Esophagus squamous epithelium (tissue), 5 donors: ENCODE measurements at regions not wholly inside any gene's neighbourhood (a gene's known extent, or its start where the extent isn't known, plus 50 kb on each side); places are given as distances from the start of the nearest gene placed in this dataset.

Experiments
- DNase-seq: peaks from one replicate; lab custom pipeline; 2025; lab: John Stamatoyannopoulos, UW
- H3K27ac ChIP-seq, 4 donors: fragments of 200-600 bp; sonication (generic); one replicate each; pipeline ENCODE4 v1.5.1; 2016 to 2019; ENCODE audit warnings: mild to moderate bottlenecking in 1 of 4
- H3K27me3 ChIP-seq, 4 donors: fragments of 200-600 bp; sonication (generic); 1 replicate in 3 of 4; 2 replicates in 1 of 4; pipeline versions ENCODE4 v1.5.1 to v1.6.0; 2017 to 2021; ENCODE audit warnings: antibody characterized with exemption in 1 of 4
- H3K36me3 ChIP-seq, 3 donors: fragments of 200-600 bp; sonication (generic); one replicate each; pipeline ENCODE4 v1.5.1; 2016 to 2019
- H3K4me1 ChIP-seq, 3 donors: fragments of 200-600 bp; sonication (generic); one replicate each; pipeline ENCODE4 v1.5.1; 2017 to 2019
- H3K4me3 ChIP-seq, 4 donors: fragments of 200-600 bp; sonication (generic); 1 replicate in 3 of 4; 2 replicates in 1 of 4; pipeline ENCODE4 v1.5.1; 2016 to 2019; ENCODE audit warnings: mild to moderate bottlenecking in 2 of 4, moderate library complexity in 1 of 4
- H3K9me3 ChIP-seq, 3 donors: fragments of 200-600 bp; sonication (generic); one replicate each; pipeline ENCODE4 v1.5.1; 2016 to 2019
- CTCF ChIP-seq, 6 experiments: fragments of 450-650 bp in 4 of 6; fragments of 200-600 bp in 2 of 6; sonication (generic) in 2 of 6; IDR thresholded peaks; one replicate each; pipeline ENCODE4 v1.5.1; 2016 to 2019; ENCODE audit warnings: antibody characterized with exemption in 6 of 6, mild to moderate bottlenecking in 4 of 6, moderate library complexity in 4 of 6
- POLR2A ChIP-seq, 4 donors: fragments of 450-650 bp; IDR thresholded peaks; one replicate each; pipeline ENCODE4 v1.6.1; 2017; ENCODE audit warnings: antibody characterized with exemption in 4 of 4, mild to moderate bottlenecking in 4 of 4, moderate library complexity in 3 of 4
- WGBS, 2 donors: methylation state at CpG; one replicate each; pipeline ENCODE4 v1.1.5; 2018; 5-methylcytosine and 5-hydroxymethylcytosine counted together
- intact Hi-C: fragments of 100-400 bp; cut with DNase I; formaldehyde crosslinking; loops from one replicate; pipeline ENCODE4 v1.15.0; 2022
- donor health status: DM: yes; HTN: yes; CAD: no.

GRCh38 chr4:180683186-180683585 is 1560.0 kb upstream of the TENM3 start:
- WGBS, 2 donors, result 89 to 93% methylated on average over 5 of the region's 5 CpGs
- Histone ChIP-seq H3K27me3 (no peaks in the 10 kb centered on the region), H3K36me3 (no peaks in the 10 kb centered on the region), H3K4me3 (no peak overlapping the region), H3K4me1 (no peaks in the 10 kb centered on the region), H3K9me3 (no peaks in the 10 kb centered on the region), H3K27ac (no peak overlapping the region)
- intact Hi-C loops, result no loop called here
- no peak for DNase-seq
- TF ChIP-seq POLR2A (IDR thresholded peaks at IDR 0.05) (no peak), CTCF (IDR thresholded peaks at IDR 0.05) (no peak)

GRCh38 chr4:180688480-180688879 is 1554.7 kb upstream of the TENM3 start:
- H3K4me1 ChIP-seq, result no peaks in the 10 kb centered on the region
- 73 to 84% methylated on average over 2 of the region's 2 CpGs for WGBS, 2 donors
- DNase-seq, result no peak

GRCh38 chr4:180694875-180695274 is 1548.3 kb upstream of the TENM3 start:
- Histone ChIP-seq H3K36me3 (no peaks in the 10 kb centered on the region), H3K4me1 (no peaks in the 10 kb centered on the region), H3K27me3 (no peaks in the 10 kb centered on the region), H3K27ac (no peak overlapping the region), H3K4me3 (no peak overlapping the region), H3K9me3 (no peaks in the 10 kb centered on the region)
- no peak for TF ChIP-seq POLR2A (IDR thresholded peaks at IDR 0.05)
- no peak for TF ChIP-seq CTCF (IDR thresholded peaks at IDR 0.05)
- no peak for DNase-seq
- intact Hi-C loops, result no loop called here
- WGBS, 2 donors, result 41 to 52% methylated on average over 1 of the region's 1 CpG

More at GRCh38 chr4:180688480-180688879, 1554.7 kb upstream of the TENM3 start:
- no peak overlapping the region for H3K27ac ChIP-seq
- H3K4me3 ChIP-seq, result no peak overlapping the region
- no peaks in the 10 kb centered on the region for H3K36me3 ChIP-seq
- H3K27me3 ChIP-seq, result no peaks in the 10 kb centered on the region
- TF ChIP-seq CTCF (IDR thresholded peaks at IDR 0.05) (no peak), POLR2A (IDR thresholded peaks at IDR 0.05) (no peak)
- H3K9me3 ChIP-seq, result no peaks in the 10 kb centered on the region
- intact Hi-C loops, result no loop called here

DNA sequence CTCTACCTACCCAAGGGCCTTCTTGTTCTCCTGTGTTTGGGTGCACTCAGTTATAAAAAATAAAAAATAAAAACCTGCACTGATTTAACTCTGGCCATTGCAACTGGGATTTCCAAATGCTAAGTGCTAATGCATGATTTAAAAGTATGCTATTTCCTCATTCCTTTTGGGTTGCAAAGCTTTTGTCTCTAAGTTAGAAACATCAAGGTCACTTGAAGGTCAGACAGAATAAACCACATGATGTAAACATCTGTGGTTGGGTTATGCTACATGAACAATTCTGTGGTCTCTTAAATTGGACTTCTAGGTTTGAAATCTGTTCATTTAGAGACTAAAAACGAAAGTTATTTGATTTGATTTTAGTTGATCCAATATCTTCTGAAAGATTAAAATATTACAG is 1547.4 kb upstream of the TENM3 start:
- no peaks in the 10 kb centered on the region for H3K36me3 ChIP-seq
- intact Hi-C loops, result no loop called here
- no peaks in the 10 kb centered on the region for H3K27me3 ChIP-seq
- H3K27ac ChIP-seq, result no peak overlapping the region
- H3K4me3 ChIP-seq, result no peak overlapping the region
- H3K4me1 ChIP-seq, result no peaks in the 10 kb centered on the region
- no peaks in the 10 kb centered on the region for H3K9me3 ChIP-seq
- 23 to 26% methylated on average over 1 of the region's 1 CpG for WGBS, 2 donors
- DNase-seq, result no peak
- no peak for TF ChIP-seq POLR2A (IDR thresholded peaks at IDR 0.05)

DNA sequence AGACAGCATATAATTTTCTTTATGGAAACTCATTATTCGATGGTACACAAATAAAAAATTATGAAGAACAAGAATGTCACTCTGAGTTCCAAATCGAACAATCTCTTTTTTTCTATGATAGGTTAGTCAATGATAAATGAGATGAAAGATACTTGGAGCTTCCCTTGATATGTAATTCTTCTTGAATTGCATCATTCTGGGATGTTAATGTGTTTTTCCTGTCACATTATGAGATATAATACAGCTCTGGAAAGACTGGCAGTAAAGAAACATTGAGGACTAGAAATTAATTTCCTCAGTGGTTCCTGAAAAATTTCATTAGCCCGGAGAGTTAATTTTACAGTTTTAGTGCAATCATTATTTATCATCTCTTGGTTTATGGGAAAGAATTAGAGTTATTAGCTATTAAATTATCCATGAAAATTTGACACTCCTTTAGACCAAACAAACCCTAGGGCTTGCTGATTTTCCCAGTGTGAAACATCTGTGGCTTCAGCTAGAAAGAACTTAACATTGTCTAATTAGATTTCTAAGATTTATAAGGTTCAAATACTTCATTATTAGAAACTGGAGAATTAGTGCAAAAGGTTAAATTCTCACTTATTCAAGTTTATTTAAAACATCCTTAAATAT is 1546.6 kb upstream of the TENM3 start:
- no peaks in the 10 kb centered on the region for H3K9me3 ChIP-seq
- H3K27me3 ChIP-seq, result no peaks in the 10 kb centered on the region
- H3K27ac ChIP-seq, result no peak overlapping the region
- intact Hi-C loops, result no loop called here
- H3K4me1 ChIP-seq, result no peaks in the 10 kb centered on the region
- DNase-seq, result no peak
- H3K4me3 ChIP-seq, result no peak overlapping the region
- no peak for TF ChIP-seq POLR2A (IDR thresholded peaks at IDR 0.05)
- WGBS, 2 donors, result 63 to 70% methylated on average over 3 of the region's 3 CpGs
- H3K36me3 ChIP-seq, result no peaks in the 10 kb centered on the region

DNA sequence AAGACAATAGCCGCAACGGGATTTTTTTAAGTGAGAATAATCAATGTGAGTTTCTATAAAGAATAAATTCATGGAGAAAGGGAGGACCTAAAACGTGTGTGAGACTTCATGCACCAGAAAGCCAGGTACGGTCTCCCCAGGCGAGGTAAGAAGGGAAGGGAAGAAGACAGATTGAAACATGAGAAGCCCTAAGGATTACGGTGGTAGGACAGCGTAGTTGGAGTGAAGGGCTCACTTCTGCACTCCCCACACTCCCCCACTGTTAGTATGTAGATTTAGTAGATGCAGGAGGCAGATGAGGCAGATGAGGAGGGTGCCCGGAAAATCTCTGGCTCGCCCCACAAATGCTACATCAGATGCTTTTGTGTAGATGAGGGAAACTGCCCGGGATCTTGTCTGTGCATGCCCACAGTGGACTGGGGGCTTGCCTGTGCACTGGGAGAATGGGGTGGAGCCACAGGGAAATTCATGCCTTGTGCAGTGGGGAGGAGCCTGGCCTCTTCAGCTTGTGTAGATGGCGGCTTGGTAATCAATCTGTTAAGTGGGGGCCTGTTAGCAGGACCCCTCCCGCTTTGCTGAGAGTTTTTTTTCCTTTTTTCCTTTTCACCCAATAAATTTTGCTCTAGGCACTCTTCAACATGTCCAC is 1544.5 kb upstream of the TENM3 start:
- DNase-seq, result no peak
- H3K27me3 ChIP-seq, result no peaks in the 10 kb centered on the region
- intact Hi-C loops, result no loop called here
- no peak for TF ChIP-seq CTCF (IDR thresholded peaks at IDR 0.05)
- no peak for TF ChIP-seq POLR2A (IDR thresholded peaks at IDR 0.05)
- no peaks in the 10 kb centered on the region for H3K9me3 ChIP-seq
- H3K4me3 ChIP-seq, result no peak overlapping the region
- H3K27ac ChIP-seq, result no peak overlapping the region
- 74 to 81% methylated on average over 12 of the region's 12 CpGs for WGBS, 2 donors
- no peaks in the 10 kb centered on the region for H3K36me3 ChIP-seq
- H3K4me1 ChIP-seq, result no peaks in the 10 kb centered on the region
